ENCODE measurements at regions not wholly inside any gene's neighbourhood (a gene's known extent, or its start where the extent isn't known, plus 50 kb on each side); places are given as distances from the start of the nearest gene placed in this dataset.

DNA sequence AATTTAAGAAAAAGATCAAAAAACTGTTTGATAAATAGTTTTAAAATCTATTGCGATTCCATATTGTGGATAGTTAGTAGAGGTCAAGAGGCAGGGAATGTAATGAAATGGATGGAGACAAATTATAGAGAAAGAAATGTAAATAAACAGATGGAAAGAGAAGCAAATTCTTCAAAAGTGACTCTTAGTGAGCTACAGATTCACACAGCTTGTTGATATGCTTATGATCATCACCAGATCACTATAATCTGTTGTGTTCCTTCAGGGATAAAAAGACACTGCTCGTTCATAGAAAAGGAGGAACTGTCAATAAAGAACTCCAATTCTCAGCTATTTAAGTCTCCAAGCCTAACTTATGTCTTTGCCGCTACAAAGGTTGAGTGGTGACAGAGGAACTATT lies 251.4 kb upstream of the SEMA3C start:
- CTCF ChIA-PET = no interaction called here
- H3K27ac ChIP-seq (ENCODE audit: low read depth in 1 of 2, low read length in 2 of 2) = no peak overlapping the region
- POLR2A ChIA-PET = no interaction called here

DNA sequence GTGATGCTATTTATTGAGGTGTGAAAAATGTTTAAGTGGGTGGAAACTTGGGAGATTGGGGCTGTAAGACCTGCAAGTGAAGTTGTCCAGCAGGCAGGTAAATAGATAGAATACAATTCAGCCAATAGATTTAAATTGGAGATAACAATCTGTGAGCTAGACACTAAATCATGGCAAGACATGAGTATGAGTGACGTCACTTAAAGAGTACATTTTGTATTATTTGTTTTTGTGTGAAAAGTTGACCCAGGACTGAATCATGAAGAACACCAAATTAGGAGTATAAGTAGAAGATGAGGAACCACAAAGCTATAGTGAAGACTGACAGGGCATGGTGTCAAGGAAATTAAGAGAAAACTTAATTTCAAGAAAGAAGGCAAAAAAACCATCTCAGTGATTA lies 249.1 kb upstream of the SEMA3C start:
- H3K9me3 ChIP-seq (ENCODE audit: control insufficient read depth in 1 of 2, insufficient read depth in 1 of 2, low read length in 2 of 2) = peaks cover 0 to 3% of the 10 kb centered on the region in 2 experiments
- POLR2A ChIA-PET = no interaction called here
- H3K4me3 Mint-ChIP-seq = no peak overlapping the region
- no peaks in the 10 kb centered on the region for H3K36me3 ChIP-seq (ENCODE audit: insufficient read depth, low read length)
- H3K36me3 Mint-ChIP-seq (ENCODE audit: low read depth) = no peaks in the 10 kb centered on the region
- no peak overlapping the region for H3K27ac Mint-ChIP-seq
- ATAC-seq (ENCODE audit: poor library complexity) (no peak), DNase-seq (no peak)
- H3K4me1 Mint-ChIP-seq (ENCODE audit: low read depth) = no peaks in the 10 kb centered on the region
- TF ChIP-seq, protein P1, sequence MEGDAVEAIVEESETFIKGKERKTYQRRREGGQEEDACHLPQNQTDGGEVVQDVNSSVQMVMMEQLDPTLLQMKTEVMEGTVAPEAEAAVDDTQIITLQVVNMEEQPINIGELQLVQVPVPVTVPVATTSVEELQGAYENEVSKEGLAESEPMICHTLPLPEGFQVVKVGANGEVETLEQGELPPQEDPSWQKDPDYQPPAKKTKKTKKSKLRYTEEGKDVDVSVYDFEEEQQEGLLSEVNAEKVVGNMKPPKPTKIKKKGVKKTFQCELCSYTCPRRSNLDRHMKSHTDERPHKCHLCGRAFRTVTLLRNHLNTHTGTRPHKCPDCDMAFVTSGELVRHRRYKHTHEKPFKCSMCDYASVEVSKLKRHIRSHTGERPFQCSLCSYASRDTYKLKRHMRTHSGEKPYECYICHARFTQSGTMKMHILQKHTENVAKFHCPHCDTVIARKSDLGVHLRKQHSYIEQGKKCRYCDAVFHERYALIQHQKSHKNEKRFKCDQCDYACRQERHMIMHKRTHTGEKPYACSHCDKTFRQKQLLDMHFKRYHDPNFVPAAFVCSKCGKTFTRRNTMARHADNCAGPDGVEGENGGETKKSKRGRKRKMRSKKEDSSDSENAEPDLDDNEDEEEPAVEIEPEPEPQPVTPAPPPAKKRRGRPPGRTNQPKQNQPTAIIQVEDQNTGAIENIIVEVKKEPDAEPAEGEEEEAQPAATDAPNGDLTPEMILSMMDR (IDR thresholded peaks at IDR 0.05) = no peak
- no peaks in the 10 kb centered on the region for H3K4me1 ChIP-seq (ENCODE audit: insufficient read depth, low read length)
- H3K4me3 ChIP-seq (ENCODE audit: low read length) = no peak overlapping the region
- H3K27me3 Mint-ChIP-seq = no peaks in the 10 kb centered on the region
- no peak overlapping the region for H3K27ac ChIP-seq (ENCODE audit: low read depth in 1 of 2, low read length in 2 of 2)
- H3K27me3 ChIP-seq (ENCODE audit: control insufficient read depth in 1 of 2, insufficient read depth in 2 of 2, low read length in 2 of 2) = no peaks in the 10 kb centered on the region
- intact Hi-C loops (cut with DNase I, micrococcal nuclease) = no loop called here
- H3K9me3 Mint-ChIP-seq = peaks cover 5% of the 10 kb centered on the region
- CTCF ChIA-PET = no interaction called here

More for the DNA sequence above, 251.4 kb upstream of the SEMA3C start:
- Histone ChIP-seq H3K36me3 (ENCODE audit: insufficient read depth, low read length) (no peaks in the 10 kb centered on the region), H3K4me1 (ENCODE audit: insufficient read depth, low read length) (no peaks in the 10 kb centered on the region), H3K4me3 (ENCODE audit: low read length) (no peak overlapping the region), H3K27me3 (ENCODE audit: control insufficient read depth in 1 of 2, insufficient read depth in 2 of 2, low read length in 2 of 2) (no peaks in the 10 kb centered on the region), H3K9me3 (ENCODE audit: control insufficient read depth in 1 of 2, insufficient read depth in 1 of 2, low read length in 2 of 2) (peaks cover 0 to 6% of the 10 kb centered on the region in 2 experiments)
- ATAC-seq (ENCODE audit: poor library complexity) = no peak
- no peak for DNase-seq
- TF ChIP-seq, protein P1 (IDR thresholded peaks at IDR 0.05) = no peak
- Mint-ChIP-seq H3K27ac (no peak overlapping the region), H3K36me3 (ENCODE audit: low read depth) (no peaks in the 10 kb centered on the region), H3K4me3 (no peak overlapping the region), H3K27me3 (no peaks in the 10 kb centered on the region), H3K4me1 (ENCODE audit: low read depth) (no peaks in the 10 kb centered on the region), H3K9me3 (peaks cover 5% of the 10 kb centered on the region)
- intact Hi-C loops (cut with DNase I, micrococcal nuclease) = no loop called here

DNA sequence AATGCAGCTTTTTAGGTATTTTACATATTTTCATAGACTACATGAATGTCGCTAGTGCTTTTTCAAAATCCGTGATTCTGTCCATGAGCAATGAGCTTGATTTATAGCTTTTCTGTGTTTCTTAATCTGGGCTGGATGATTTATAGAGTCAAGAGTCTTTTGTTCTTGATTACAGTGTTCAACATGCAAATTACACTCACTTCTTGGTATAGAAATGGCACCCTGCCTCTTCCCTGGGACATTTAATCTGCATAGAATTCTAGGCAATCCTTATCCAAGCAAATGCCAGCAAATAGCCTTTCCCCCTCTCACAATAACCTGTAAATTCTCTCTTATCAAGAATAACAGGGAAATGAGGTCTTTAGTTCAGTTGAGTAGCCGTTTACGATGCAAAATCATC lies 246.2 kb upstream of the SEMA3C start:
- ChIA-PET POLR2A (no interaction called here), CTCF (no interaction called here)
- H3K36me3 Mint-ChIP-seq (ENCODE audit: low read depth) = no peaks in the 10 kb centered on the region
- no peak for DNase-seq
- peaks cover 5% of the 10 kb centered on the region for H3K9me3 Mint-ChIP-seq
- Histone ChIP-seq H3K4me3 (ENCODE audit: low read length) (no peak overlapping the region), H3K27me3 (ENCODE audit: control insufficient read depth in 1 of 2, insufficient read depth in 2 of 2, low read length in 2 of 2) (no peaks in the 10 kb centered on the region), H3K4me1 (ENCODE audit: insufficient read depth, low read length) (no peaks in the 10 kb centered on the region), H3K36me3 (ENCODE audit: insufficient read depth, low read length) (no peaks in the 10 kb centered on the region), H3K9me3 (ENCODE audit: control insufficient read depth in 1 of 2, insufficient read depth in 1 of 2, low read length in 2 of 2) (peaks cover 0 to 12% of the 10 kb centered on the region in 2 experiments), H3K27ac (ENCODE audit: low read depth in 1 of 2, low read length in 2 of 2) (no peak overlapping the region)
- no peak overlapping the region for H3K4me3 Mint-ChIP-seq
- ATAC-seq (ENCODE audit: poor library complexity) = no peak
- H3K27me3 Mint-ChIP-seq = no peaks in the 10 kb centered on the region
- intact Hi-C loops (cut with DNase I, micrococcal nuclease) = no loop called here
- TF ChIP-seq, protein P1 (IDR thresholded peaks at IDR 0.05) = no peak
- H3K4me1 Mint-ChIP-seq (ENCODE audit: low read depth) = no peaks in the 10 kb centered on the region
- no peak overlapping the region for H3K27ac Mint-ChIP-seq
